GM19238 (cell line): ENCODE measurements at regions not wholly inside any gene's neighbourhood (a gene's known extent, or its start where the extent isn't known, plus 50 kb on each side); places are given as distances from the start of the nearest gene placed in this dataset.

Experiments
- DNase-seq: peaks from one replicate; pipeline ENCODE4 v3.0.0; 2011; ENCODE audit warnings: low spot score; ENCODE audit not compliant: insufficient read length

- DNase-seq: no peak
Observed at GRCh38 chr3:72263223-72263990, 478.5 kb upstream of the PROK2 start.

GRCh38 chr3:72262736-72263135, 477.8 kb upstream of the PROK2 start:
- DNase-seq: no peak

GRCh38 chr3:72261566-72262564, 476.9 kb upstream of the PROK2 start:
- DNase-seq: no peak

- no peak for DNase-seq
Observed at GRCh38 chr3:72260588-72260910, 475.6 kb upstream of the PROK2 start.

- DNase-seq: no peak
Observed at GRCh38 chr3:72259755-72260587, 475.0 kb upstream of the PROK2 start.

- DNase-seq: no peak
Observed at GRCh38 chr3:72258361-72259141, 473.6 kb upstream of the PROK2 start.

- no peak for DNase-seq
Observed at GRCh38 chr3:72257738-72258137, 472.8 kb upstream of the PROK2 start.

GRCh38 chr3:72257203-72257602, 472.3 kb upstream of the PROK2 start:
- no peak for DNase-seq

- DNase-seq: no peak
Observed at GRCh38 chr3:72256716-72257115, 471.8 kb upstream of the PROK2 start.

GRCh38 chr3:72255791-72256559, 471.0 kb upstream of the PROK2 start:
- DNase-seq: no peak

- DNase-seq: no peak
Observed at GRCh38 chr3:72255191-72255590, 470.2 kb upstream of the PROK2 start.

- no peak for DNase-seq
Observed at GRCh38 chr3:72254483-72254882, 469.5 kb upstream of the PROK2 start.

GRCh38 chr3:72250725-72251124, 465.8 kb upstream of the PROK2 start:
- no peak for DNase-seq

- DNase-seq: no peak
Observed at GRCh38 chr3:72248869-72249268, 463.9 kb upstream of the PROK2 start.

- DNase-seq: no peak
Observed at GRCh38 chr3:72248389-72248761, 463.4 kb upstream of the PROK2 start.

- DNase-seq: no peak
Observed at GRCh38 chr3:72247645-72248388, 462.9 kb upstream of the PROK2 start.

- DNase-seq: no peak
Observed at GRCh38 chr3:72247126-72247525, 462.2 kb upstream of the PROK2 start.

- DNase-seq: no peak
Observed at GRCh38 chr3:72246685-72247084, 461.7 kb upstream of the PROK2 start.

- no peak for DNase-seq
Observed at GRCh38 chr3:72245183-72245811, 460.3 kb upstream of the PROK2 start.
